ENCODE measurements at regions not wholly inside any gene's neighbourhood (a gene's known extent, or its start where the extent isn't known, plus 50 kb on each side); places are given as distances from the start of the nearest gene placed in this dataset.

DNA sequence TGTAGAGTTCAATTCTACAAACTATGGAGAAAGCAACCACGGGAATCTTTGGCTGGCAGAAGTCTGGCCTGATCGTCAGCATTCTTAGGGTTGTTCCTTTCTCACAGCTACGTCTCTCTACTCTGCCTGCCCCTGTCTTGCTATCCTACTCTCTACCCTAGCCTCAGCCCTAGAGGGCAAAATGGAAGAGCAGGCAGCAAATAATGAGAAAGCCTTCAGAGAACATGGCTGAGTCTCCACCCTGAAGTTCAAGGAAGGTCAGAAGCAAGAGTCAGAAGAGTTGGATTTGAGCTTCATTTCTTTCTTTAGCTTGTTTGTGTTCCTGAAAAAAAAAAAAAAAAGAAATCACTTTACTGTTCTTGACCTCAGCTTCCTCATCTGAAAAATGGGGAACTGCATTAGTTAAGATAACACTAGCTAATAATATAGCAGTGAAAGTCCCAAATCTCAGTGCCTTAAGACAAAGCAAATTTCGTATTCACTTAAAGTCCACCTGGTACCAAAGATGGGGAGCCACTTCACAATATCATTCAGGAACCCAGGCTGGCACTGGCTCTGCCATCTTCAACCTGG lies 50.2 kb upstream of the CCND2 start:
- no peak for DNase-seq (ENCODE audit: low spot score)
- intact Hi-C loops (cut with DNase I): no loop called here

DNA sequence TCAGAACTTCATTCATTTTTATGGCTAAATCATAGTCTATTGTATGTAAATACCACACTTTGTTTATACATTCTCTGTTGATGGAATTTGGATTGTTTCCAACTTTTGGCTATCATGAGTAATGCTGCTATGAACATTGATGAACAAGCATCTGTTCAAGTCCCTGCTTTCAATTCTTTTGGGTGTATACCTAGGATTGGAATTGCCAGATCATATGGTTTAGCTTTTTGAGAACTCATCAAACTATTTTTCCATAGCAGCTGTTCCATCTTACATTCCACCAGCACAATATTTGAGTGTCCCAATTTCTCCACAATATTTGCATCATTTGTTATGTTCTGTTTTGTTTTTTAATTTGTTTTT lies 52.3 kb upstream of the CCND2 start:
- intact Hi-C loops (cut with DNase I): no loop called here
- DNase-seq (ENCODE audit: low spot score): no peak

DNA sequence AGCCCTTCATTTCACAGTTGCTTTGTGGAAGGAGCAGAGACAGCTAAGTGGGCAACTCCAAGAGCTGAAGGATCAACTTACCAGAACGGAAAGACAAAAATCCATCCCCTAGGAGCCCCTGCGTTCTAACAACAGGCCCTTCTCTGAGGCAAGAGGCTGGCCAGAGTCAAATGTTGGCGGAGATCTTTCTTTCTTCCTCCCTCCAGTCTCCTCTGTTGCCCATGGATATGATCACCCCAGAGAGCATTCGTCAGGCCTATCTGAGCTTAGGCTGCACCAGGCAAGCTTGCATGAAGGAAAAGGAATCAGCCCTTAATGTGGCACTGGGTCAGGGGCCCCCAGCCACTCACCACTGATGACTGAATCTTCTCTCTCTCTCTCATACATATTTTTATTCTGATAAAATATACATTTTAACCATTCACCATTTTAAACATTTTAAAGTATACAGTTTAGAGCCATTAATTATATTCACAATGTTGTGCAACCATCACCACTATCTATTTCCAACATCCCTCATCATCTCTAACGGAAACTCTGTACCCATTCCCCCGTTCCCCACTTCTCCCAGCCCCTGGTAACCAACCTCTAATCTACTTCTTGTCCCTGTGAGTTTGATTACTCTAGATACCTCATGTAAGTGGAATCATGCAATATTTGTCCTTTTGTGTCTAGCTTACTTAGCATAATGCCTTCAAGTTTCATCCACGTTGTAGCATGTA lies 52.9 kb upstream of the CCND2 start:
- intact Hi-C loops (cut with DNase I): no loop called here
- no peak for DNase-seq (ENCODE audit: low spot score)

GRCh38 chr12:4217091-4217490 lies 56.5 kb upstream of the CCND2 start:
- DNase-seq (ENCODE audit: low spot score): no peak
- intact Hi-C loops (cut with DNase I): no loop called here

- no peak for DNase-seq (ENCODE audit: low spot score)
- intact Hi-C loops (cut with DNase I): no loop called here
These were observed 57.2 kb upstream of the CCND2 start for GRCh38 chr12:4216187-4216927.

DNA sequence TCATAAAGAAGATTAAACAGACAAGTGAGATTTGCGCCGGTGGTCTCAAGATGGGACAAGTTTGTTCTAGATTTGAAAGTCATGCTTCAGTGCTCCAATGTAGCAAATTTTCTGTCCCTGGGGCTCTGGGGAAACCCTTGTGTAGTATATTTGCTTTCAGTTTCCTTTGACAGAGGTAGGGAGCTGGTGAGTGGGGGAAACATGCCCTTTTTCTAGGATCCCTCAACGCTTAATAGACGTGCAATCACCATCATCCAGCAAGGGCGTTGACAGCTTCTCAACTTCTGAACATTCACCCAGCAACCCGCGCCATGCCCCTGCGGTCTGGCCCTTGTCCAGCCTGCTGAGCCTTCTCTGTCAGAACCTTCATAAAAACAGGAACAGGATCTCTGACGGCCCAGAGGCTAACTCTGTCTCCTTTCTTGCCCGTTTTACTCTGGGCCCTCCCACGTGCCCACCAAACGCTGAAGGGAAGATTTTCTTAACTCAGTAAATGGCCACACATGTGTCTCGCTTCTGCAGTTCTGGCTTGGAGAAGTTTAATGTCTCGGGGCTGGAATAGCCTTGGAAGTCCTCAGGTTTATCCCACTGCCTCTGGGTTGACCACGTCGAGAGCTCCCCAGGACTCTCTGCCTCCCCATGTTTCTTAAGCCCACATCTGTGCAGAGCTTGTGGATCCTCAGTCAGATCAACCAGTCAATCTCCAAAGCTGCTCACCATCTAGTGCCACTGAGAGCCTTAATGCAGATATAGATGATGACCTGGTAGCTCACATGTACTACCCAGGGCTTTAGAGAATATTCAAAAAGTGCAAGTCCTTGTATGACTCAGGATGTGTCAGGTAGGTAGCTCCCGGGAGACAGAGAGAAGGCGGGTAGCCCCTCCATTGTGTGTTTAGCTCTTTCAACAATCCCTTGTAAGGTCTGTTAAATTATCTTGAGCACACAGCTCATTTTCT lies 58.1 kb upstream of the CCND2 start:
- peak; percentile 88 for DNase-seq (ENCODE audit: low spot score)

DNA sequence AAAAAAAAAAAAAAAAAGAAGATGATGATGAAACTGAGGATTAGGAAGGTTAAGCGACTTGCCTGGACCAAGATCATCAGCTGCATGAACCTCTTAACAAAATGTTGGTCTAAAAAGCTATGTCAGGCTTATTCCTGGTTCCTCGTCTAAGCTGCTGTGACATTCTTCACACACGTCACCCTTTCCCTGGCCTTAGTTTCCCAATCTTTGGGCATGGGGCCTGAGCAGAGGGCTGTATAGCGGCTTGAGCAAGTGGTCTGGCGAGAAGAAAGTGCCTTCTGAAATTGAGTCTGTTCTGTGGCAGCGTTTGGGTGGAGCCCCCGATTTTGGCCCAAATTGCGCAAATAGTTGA lies 58.7 kb upstream of the CCND2 start:
- intact Hi-C loops (cut with DNase I): no loop called here
- no peak for DNase-seq (ENCODE audit: low spot score)

More for the DNA sequence above, 58.1 kb upstream of the CCND2 start:
- intact Hi-C loops (cut with DNase I): no loop called here

- intact Hi-C loops (cut with DNase I): no loop called here
- DNase-seq (ENCODE audit: low spot score): no peak
These were observed 60.1 kb upstream of the CCND2 start for GRCh38 chr12:4213471-4213870.

DNA sequence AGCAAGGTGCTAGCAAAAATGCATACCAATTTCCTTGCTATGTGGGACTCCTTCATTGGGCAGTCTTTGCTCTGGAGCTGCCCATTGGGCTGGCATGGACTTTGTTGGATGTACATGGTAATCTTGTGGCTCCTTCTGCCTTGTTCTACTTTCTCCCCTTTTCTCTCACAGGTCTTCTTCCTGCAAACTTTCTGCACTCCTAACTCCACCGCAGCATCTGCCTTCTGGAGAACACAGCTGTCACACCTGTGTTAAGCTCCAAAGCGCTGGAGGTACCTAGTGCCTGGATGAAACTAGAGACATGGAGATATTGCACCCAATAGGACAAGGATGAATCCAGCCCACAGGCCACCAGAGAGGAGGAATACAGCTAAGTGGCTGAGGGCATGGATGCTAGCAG lies 60.7 kb upstream of the CCND2 start:
- no peak for DNase-seq (ENCODE audit: low spot score)
- intact Hi-C loops (cut with DNase I): no loop called here

DNA sequence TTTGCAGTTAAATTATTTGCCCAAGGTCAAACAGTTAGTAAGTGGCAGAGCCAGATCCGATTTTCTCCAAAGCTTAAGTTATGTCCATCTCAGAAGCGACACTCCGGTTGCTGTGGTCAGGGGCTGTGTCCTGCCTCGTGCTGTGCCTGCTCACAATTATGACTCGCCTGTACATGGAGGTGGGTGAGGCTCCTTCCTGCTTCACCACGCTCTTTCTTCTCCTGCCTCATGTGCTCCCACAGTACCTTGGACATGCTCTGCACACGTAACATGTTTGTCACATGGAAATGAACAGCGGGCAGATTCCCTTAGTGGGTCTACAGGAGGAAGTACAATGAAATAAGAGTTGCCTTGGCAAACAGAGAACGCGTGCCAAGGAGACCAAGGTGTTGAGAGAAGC lies 62.2 kb upstream of the CCND2 start:
- intact Hi-C loops (cut with DNase I): no loop called here
- no peak for DNase-seq (ENCODE audit: low spot score)

GRCh38 chr12:4210183-4210582 lies 63.4 kb upstream of the CCND2 start:
- no peak for DNase-seq (ENCODE audit: low spot score)
- intact Hi-C loops (cut with DNase I): no loop called here

DNA sequence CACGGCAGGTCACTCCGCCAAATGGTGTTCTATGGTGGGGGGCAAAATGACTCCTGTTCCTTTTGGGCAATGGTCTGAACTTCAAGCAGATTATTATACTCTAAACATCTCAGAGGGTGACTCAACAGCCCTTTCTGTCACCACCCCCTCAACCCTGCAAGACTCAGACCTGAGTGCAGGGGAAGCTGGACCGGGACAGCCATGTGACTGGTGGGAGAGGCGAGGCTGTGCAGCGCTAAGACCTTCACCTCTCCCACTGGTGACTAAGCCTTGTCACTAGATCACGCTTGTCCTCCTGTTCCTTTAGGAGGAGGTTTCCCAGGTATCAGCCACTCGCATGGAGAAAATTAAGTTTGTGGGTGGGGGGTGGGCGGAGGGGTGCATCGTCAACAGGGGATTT lies 67.1 kb upstream of the CCND2 start:
- DNase-seq (ENCODE audit: low spot score): no peak
- intact Hi-C loops (cut with DNase I): no loop called here

DNA sequence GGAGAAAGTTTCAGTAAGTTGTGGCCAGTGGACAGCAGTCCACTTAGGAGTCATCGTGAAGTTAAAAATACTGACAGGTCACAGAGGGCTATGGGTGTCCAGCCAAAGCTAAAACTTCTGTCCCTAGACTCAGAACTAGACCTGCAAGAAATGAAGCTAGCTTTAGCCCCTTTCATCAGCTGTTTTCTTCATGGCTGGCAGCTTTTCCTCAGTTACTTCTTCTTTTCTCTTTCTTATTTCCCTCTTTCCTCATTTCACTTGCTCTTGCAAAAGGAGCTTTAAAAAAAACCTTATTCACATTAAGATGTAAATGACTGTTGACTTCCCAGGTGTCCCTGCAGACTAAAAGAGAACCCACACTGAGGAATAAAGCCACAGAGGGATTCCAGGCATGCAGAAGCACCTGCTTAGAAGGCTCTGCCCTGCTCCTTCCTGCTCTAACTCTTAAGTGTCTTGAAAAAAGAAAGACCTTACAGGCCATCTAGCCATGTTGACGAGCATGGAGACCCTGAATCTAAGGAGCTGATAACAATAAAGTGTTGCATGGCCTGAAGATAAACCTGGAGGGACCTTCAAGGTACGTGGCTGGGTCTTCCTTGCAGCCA lies 69.7 kb upstream of the CCND2 start:
- intact Hi-C loops (cut with DNase I): no loop called here
- no peak for DNase-seq (ENCODE audit: low spot score)

- no peak for DNase-seq (ENCODE audit: low spot score)
- intact Hi-C loops (cut with DNase I): no loop called here
These were observed 70.6 kb upstream of the CCND2 start for GRCh38 chr12:4202918-4203317.

- DNase-seq (ENCODE audit: low spot score): no peak
- intact Hi-C loops (cut with DNase I): no loop called here
These were observed 71.1 kb upstream of the CCND2 start for GRCh38 chr12:4202487-4202886.

- intact Hi-C loops (cut with DNase I): no loop called here
- no peak for DNase-seq (ENCODE audit: low spot score)
These were observed 72.0 kb upstream of the CCND2 start for GRCh38 chr12:4201333-4202100.

- intact Hi-C loops (cut with DNase I): no loop called here
- no peak for DNase-seq (ENCODE audit: low spot score)
These were observed 75.4 kb upstream of the CCND2 start for GRCh38 chr12:4197922-4198763.
